ENCODE measurements at regions not wholly inside any gene's neighbourhood (a gene's known extent, or its start where the extent isn't known, plus 50 kb on each side); places are given as distances from the start of the nearest gene placed in this dataset.

GRCh38 chr2:14910654-14911053, 278.1 kb downstream of the LRATD1 start:
- no peak for DNase-seq (ENCODE audit: low read depth)

- no peak for DNase-seq (ENCODE audit: low read depth)
Observed at GRCh38 chr2:14915983-14916382, 283.5 kb downstream of the LRATD1 start.

GRCh38 chr2:14923820-14924580, 291.5 kb downstream of the LRATD1 start:
- no peak for DNase-seq (ENCODE audit: low read depth)

GRCh38 chr2:14925471-14925870, 293.0 kb downstream of the LRATD1 start:
- DNase-seq (ENCODE audit: low read depth) = no peak

DNA sequence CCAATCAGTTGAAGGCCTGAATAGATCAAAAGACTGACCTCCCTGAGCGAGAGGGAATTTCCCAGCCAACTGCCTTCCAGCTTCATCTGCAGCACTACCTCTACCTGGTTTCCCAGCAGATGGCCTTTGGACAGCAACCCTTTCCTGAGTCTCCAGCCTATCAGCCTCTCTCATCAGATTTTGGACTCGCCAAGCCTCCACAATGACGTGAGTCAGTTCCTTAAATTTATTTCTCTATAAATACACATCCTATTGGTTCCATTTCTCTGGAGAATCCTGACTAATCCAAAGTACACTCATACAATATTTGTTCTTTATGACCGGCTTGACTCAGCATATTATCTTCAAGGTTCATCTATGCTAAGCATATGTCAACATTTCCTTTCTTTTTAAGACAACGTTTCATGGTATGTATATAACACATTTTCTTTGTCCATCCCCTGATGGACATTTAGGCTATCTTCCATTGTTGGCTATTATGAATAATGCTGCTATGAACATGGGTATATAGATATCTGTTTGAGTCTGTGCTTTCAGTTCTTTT, 294.6 kb downstream of the LRATD1 start:
- no peak for DNase-seq (ENCODE audit: low read depth)

- DNase-seq (ENCODE audit: low read depth) = no peak
Observed at GRCh38 chr2:14928056-14928455, 295.5 kb downstream of the LRATD1 start.

DNA sequence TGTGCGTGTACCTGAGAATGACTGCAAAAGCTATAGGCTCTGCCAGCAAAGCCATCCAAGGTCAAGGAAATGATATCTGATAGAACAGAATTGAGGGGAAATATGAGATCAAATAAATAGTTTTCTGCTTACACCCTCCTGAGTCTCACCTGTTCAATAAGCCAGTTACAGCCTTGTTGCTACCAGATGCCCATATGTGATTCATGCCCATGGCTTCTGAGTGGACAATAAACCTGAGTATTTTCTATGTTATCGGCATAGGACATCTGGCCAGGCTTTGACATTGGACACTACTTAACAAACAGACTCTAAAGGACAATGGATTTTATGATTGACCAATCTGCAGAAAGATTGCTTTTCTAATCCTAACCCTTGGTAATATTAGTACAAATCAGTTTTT, 297.9 kb downstream of the LRATD1 start:
- no peak for DNase-seq (ENCODE audit: low read depth)

DNA sequence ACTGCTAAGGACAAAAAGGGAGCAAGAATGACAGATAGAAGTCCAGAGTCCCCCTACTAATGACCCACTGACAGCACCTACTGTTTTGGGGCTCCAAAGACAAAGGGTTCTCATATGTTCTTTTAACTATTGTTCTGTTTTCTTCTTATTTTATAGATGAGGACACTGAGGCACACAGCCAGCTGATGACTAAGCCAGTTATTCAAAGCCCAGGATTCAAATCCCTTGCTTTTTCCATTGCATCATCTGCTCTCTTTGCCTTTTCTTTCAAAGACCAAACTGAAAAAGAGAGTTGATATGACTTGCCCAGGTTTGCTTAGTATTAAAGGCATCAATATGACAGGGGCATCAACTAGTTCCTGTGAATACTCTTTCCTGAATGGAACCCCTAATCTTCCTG, 299.8 kb downstream of the LRATD1 start:
- DNase-seq (ENCODE audit: low read depth) = no peak

DNA sequence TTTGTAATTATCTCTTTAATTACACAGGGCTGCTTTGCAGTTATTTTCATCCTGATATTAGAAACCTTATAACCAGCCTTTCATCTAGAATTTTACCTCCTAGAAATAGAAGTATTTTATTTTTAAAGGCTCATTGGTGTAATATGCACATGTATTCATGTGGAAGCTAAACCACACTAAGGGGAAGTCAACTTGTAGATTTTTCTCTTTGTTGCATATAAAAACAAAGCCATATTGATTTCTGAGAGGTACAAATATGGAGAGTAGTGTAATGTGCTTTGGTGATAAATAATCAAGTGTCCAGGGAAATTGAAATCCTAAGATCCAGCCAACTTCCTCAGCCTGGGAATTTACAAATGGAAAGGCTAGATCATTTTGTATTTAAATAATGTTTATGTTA, 301.2 kb downstream of the LRATD1 start:
- no peak for DNase-seq (ENCODE audit: low read depth)

GRCh38 chr2:14936426-14936825, 303.9 kb downstream of the LRATD1 start:
- no peak for DNase-seq (ENCODE audit: low read depth)

DNA sequence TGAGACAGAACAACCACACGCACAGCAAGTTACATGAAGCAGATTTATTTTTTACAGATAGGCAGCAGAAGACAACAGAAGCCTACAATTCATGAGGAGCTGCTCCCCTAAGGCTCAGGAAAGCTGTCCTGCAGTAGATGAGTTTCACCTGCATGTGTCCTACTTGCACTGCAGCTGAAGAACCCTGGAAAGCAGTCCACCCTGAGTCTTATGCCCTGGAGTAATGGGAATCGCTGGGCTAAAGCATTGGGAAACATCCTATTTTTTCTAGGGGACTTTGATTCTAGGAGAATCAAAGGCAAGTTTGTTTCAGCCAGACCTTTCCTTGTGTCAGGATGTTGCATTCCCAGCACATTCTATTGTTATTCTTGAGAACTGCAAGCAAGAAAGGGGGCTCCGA, 304.8 kb downstream of the LRATD1 start:
- no peak for DNase-seq (ENCODE audit: low read depth)

DNA sequence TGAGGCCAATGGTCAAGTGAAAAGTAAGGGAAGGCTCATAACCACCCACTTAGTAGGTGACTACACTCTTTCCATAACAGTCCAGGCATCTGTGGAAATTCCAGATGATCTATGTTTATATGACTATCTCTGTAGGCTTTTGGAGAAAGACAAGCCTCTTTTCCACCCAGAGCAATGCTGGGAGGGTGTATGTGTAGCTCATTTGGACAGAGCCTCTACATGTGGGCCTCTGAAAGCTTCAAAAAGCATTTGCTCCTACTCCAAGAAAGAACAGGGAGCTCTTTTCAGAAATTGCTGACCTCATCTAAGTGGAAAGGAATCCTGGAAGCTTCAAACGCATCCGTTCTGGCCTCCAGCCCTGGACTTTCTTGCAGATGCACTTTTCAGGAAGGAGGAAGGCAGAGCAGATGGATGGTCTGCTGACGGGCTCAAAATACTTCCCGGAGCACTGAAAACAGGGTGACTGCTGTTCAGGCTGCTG, 308.7 kb downstream of the LRATD1 start:
- DNase-seq (ENCODE audit: low read depth) = no peak

- no peak for DNase-seq (ENCODE audit: low read depth)
Observed at GRCh38 chr2:14942987-14943386, 310.5 kb downstream of the LRATD1 start.

DNA sequence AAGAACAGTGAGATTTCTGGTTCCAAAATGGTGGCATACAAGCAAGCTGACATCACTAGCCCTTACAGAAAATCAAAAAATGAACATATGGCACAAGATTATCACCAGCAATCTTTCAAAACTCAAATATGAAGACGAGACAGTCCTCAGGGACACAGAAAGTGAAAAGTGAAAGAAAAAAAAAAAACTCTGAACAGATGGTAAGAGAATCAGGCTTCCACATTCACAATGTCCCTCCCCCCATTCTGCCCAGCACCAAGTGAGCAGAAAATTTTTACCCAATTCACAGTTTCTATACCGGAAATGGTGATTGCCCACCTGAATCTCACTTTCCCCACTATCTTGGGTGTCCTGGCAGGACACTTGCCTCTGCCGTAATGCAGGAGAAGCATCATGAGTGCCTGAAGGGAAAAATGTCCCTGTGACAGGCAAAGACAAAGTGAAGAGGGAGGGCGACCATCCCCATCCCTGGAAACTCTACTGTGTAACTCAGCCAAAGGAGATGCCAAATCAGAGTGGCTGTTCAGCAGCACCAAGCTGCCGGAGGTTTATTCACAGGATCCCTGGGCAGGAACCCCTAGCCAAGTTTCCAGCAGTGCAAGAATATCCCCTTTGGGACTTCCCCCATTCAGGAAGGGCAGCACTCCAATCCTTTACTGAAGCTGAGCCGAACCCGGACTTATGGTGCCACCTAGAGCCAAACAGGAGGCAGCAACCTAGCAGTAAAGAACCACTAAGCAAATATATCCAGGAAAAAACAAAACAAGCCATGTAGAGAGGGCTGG, 312.2 kb downstream of the LRATD1 start:
- no peak for DNase-seq (ENCODE audit: low read depth)

DNA sequence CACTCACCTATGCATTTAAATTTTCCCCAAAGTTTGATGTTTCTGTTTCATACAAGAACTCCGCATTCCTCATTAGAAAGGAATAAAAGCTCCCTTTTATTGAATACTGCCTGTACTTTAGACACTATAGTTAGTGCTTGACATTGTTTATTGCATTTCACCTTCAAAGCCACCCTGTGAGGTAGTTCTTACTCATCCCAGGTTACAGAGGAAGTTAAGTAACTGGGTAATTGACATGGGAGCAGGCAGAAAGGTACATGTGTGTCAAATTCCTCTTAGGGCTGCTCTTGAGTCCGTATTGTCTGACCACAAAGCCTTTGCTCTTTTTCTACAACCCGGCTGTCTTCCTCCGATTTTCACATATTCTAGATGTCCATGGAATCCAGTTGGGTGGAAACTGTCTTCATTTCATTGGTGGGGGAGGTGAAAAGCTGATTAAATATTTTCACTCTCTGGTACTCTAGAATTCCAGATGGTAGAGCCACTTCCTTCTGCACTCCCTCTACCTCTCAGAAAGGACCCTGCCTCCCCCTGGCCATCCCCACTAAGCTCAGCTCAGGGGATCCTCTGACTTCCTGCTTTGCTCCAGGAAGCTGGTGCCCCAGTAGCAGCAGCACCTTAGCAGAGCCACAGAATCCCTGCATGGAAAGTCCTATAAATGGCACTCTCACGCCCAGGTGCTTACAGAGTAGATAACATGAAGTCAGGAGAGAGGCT, 319.2 kb downstream of the LRATD1 start:
- DNase-seq (ENCODE audit: low read depth) = no peak

- no peak for DNase-seq (ENCODE audit: low read depth)
Observed at GRCh38 chr2:14952400-14952963, 320.0 kb downstream of the LRATD1 start.

DNA sequence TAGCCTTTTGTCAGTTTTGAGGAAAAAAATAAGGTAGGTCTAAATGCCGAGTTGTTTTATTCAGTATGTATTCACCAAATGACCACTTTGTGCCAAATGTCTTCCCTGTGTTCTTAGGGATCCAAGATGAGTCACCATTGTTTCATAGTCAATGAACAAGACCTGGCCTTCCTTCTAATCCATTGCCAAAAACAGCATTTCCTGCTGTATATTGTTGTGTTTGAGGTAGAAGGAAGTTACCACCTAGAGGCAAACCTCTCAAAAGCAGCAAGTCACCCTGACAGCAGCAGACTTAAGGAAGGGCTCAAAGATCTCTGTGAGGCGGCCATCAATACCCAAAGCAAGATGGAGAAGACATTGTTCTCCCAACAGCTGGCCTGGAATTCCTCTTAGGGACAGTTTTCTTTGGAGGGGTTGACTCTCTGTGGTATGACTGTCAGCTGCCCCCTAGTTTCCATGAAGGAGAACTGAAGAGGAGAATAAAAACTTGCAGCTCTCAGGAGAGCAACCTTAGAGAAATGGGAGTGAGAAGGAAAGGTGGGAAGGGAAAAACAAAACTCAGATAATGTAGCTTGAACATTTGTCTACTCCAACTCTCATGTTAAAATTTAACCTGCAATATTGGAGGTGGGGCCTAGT, 328.3 kb downstream of the LRATD1 start:
- DNase-seq (ENCODE audit: low read depth) = no peak

DNA sequence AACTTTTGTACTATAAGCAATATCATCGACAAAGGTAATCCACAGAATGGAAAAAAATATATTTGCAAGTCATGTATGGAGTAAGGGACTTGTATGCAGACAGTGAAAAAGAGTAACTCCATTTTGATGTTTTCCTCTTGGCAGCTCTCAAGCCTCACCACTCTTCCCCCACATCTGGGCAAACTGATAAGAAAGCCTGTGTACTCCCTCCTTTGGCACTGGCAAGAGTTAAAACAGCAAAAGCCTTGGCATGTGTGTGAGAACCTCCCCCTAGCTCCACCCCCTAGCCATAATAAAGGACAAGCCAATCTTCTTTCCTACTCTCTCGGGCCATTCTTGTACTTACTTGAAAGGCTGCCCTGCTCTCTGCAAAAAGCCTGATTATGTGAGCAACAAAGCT, 335.2 kb downstream of the LRATD1 start:
- no peak for DNase-seq (ENCODE audit: low read depth)

- DNase-seq (ENCODE audit: low read depth) = no peak
Observed at GRCh38 chr2:14975381-14975780, 342.9 kb downstream of the LRATD1 start.

DNA sequence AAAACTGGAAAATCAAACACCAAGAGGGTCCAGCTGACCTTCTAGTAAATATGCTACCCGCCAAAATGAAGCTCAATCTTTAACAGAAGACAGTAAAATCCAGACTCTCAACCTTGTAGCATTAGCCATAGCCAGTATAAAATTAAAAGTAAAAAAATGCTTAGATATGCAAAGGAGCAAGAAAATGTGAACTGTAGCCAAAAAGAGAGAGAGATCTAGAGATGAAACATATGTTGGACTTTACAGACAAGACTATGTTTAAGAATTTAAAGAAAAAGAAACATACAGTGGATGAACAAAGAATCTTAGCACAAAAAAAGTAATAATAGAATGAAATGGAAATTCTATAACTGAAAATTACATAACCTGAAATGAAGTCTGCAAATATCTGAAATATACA, 344.5 kb downstream of the LRATD1 start:
- DNase-seq (ENCODE audit: low read depth) = no peak

- no peak for DNase-seq (ENCODE audit: low read depth)
Observed at GRCh38 chr2:14978845-14979244, 346.3 kb downstream of the LRATD1 start.

DNA sequence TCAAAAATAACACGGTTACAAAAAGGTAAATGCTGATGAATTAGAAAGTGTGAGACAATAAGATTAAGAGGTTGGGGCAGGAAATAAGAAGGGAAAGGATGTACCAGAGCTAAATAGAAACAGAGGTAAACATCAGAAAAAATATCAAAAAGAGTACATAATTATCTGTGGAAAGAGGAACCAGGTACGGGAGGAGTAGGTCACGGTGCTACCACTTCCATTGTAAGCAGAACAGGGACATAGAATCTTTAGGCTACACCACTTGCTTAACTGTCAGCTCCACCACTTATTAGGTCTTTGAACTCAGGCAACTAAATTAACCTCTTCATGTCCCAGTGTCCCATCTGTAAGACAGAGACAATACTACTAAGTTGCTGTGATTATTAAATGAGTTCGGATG, 350.3 kb downstream of the LRATD1 start:
- DNase-seq (ENCODE audit: low read depth) = no peak
